LNCAP (cell line): ENCODE measurements at regions not wholly inside any gene's neighbourhood (a gene's known extent, or its start where the extent isn't known, plus 50 kb on each side); places are given as distances from the start of the nearest gene placed in this dataset.

ENCODE experiments used
- CTCF ChIP-seq: fragments of 450-650 bp; IDR thresholded peaks from 2 replicates; pipeline ENCODE4 v1.5.1; 2017; ENCODE audit warnings: mild to moderate bottlenecking

GRCh38 chr2:107584577-107584976, 242.1 kb upstream of the RGPD4 start:
- TF ChIP-seq CTCF = no peak

GRCh38 chr2:107585851-107586250, 240.8 kb upstream of the RGPD4 start:
- no peak for TF ChIP-seq CTCF

GRCh38 chr2:107588181-107588580, 238.5 kb upstream of the RGPD4 start:
- no peak for TF ChIP-seq CTCF

GRCh38 chr2:107589079-107589491, 237.6 kb upstream of the RGPD4 start:
- no peak for TF ChIP-seq CTCF

- TF ChIP-seq CTCF = no peak
Measured at GRCh38 chr2:107591561-107592279, 235.0 kb upstream of the RGPD4 start.

GRCh38 chr2:107592280-107592624, 234.4 kb upstream of the RGPD4 start:
- TF ChIP-seq CTCF = no peak

GRCh38 chr2:107595285-107595684, 231.4 kb upstream of the RGPD4 start:
- TF ChIP-seq CTCF = no peak

- no peak for TF ChIP-seq CTCF
Measured at GRCh38 chr2:107595749-107596148, 230.9 kb upstream of the RGPD4 start.
